Cardiac muscle cell (in vitro differentiated cells and primary cell): ENCODE measurements at regions not wholly inside any gene's neighbourhood (a gene's known extent, or its start where the extent isn't known, plus 50 kb on each side); places are given as distances from the start of the nearest gene placed in this dataset.

Experiments used
- DNase-seq, 2 donors: peaks; one replicate each; pipeline versions ENCODE4 v3.0.0 to v3.0.0-alpha.2; 2010 to 2017; ENCODE audit warnings: low read depth in 1 of 2, low spot score in 1 of 2
- H3K27ac ChIP-seq: fragments of 200-600 bp; sonication (generic); 2 replicates; pipeline ENCODE4 v1.5.1; 2016
- H3K27me3 ChIP-seq: fragments of 200-600 bp; sonication (generic); 2 replicates; pipeline ENCODE4 v1.6.0; 2016; ENCODE audit warnings: control low read depth
- H3K36me3 ChIP-seq: fragments of 200-600 bp; sonication (generic); 2 replicates; pipeline ENCODE4 v1.5.1; 2016; ENCODE audit warnings: control low read depth
- H3K4me1 ChIP-seq: fragments of 200-600 bp; sonication (generic); 2 replicates; pipeline ENCODE4 v1.8.1; 2017; ENCODE audit warnings: low read depth, mild to moderate bottlenecking, mixed run types
- H3K4me3 ChIP-seq: fragments of 200-600 bp; sonication (generic); 2 replicates; pipeline ENCODE4 v1.5.1; 2016; ENCODE audit warnings: mild to moderate bottlenecking
- H3K9me3 ChIP-seq: fragments of 200-600 bp; sonication (generic); 2 replicates; pipeline ENCODE4 v1.5.1; 2017; ENCODE audit warnings: low read depth, mild to moderate bottlenecking, control low read depth
- CTCF ChIP-seq: IDR thresholded peaks from 2 replicates; pipeline ENCODE4 v1.5.1; 2012; ENCODE audit warnings: low read depth, mild to moderate bottlenecking, low read length

GRCh38 chr1:181187337-181188126 is 99.0 kb downstream of the IER5 start:
- Histone ChIP-seq H3K9me3 (no peaks in the 10 kb centered on the region), H3K4me3 (no peak overlapping the region), H3K4me1 (no peaks in the 10 kb centered on the region), H3K36me3 (no peaks in the 10 kb centered on the region), H3K27ac (no peak overlapping the region), H3K27me3 (peaks cover 29% of the 10 kb centered on the region)
- no peak for DNase-seq
- TF ChIP-seq CTCF: no peak

GRCh38 chr1:181189245-181189644 is 100.7 kb downstream of the IER5 start:
- no peak for DNase-seq
- H3K27ac ChIP-seq: no peak overlapping the region
- no peak overlapping the region for H3K4me3 ChIP-seq
- peaks cover 18% of the 10 kb centered on the region for H3K27me3 ChIP-seq
- H3K4me1 ChIP-seq: no peaks in the 10 kb centered on the region
- no peaks in the 10 kb centered on the region for H3K36me3 ChIP-seq
- H3K9me3 ChIP-seq: no peaks in the 10 kb centered on the region
- no peak for TF ChIP-seq CTCF

GRCh38 chr1:181189691-181190363 is 101.3 kb downstream of the IER5 start:
- DNase-seq: peak; percentile 69 to 76
- peak overlapping the region; percentile 29 for H3K4me3 ChIP-seq
- H3K27me3 ChIP-seq: peaks cover 12% of the 10 kb centered on the region
- H3K9me3 ChIP-seq: no peaks in the 10 kb centered on the region
- no peaks in the 10 kb centered on the region for H3K36me3 ChIP-seq
- TF ChIP-seq CTCF: peak; percentile 99
- H3K4me1 ChIP-seq: no peaks in the 10 kb centered on the region
- H3K27ac ChIP-seq: no peak overlapping the region

- Histone ChIP-seq H3K27me3 (peaks cover 5% of the 10 kb centered on the region), H3K36me3 (no peaks in the 10 kb centered on the region), H3K4me1 (no peaks in the 10 kb centered on the region), H3K4me3 (peak overlapping the region; percentile 29), H3K9me3 (no peaks in the 10 kb centered on the region), H3K27ac (no peak overlapping the region)
- DNase-seq: no peak
- TF ChIP-seq CTCF: no peak
Observed at GRCh38 chr1:181190364-181191035, 102.0 kb downstream of the IER5 start.

- no peaks in the 10 kb centered on the region for H3K36me3 ChIP-seq
- no peak overlapping the region for H3K27ac ChIP-seq
- no peak for DNase-seq
- peaks cover 3% of the 10 kb centered on the region for H3K27me3 ChIP-seq
- no peak for TF ChIP-seq CTCF
- no peaks in the 10 kb centered on the region for H3K9me3 ChIP-seq
- no peak overlapping the region for H3K4me3 ChIP-seq
- H3K4me1 ChIP-seq: no peaks in the 10 kb centered on the region
Observed at GRCh38 chr1:181191494-181192040, 103.1 kb downstream of the IER5 start.
